Fibroblast of lung (primary cell): ENCODE measurements at regions not wholly inside any gene's neighbourhood (a gene's known extent, or its start where the extent isn't known, plus 50 kb on each side); places are given as distances from the start of the nearest gene placed in this dataset.
"Not testable (repeated sequence)": the region's sequence is repeated elsewhere in the genome, so short reads cannot be mapped to it uniquely, and the experiment has no call there.

Source experiments
- DNase-seq, 2 donors: peaks; one replicate each; pipeline versions ENCODE4 v3.0.0 to v3.0.0-alpha.2; 2010; ENCODE audit warnings: low read depth in 2 of 2
- H2AFZ ChIP-seq: 2 replicates; pipeline ENCODE4 v1.5.1; 2012; ENCODE audit warnings: low read length, control low read depth, inconsistent platforms
- H3K27ac ChIP-seq: 2 replicates; pipeline ENCODE4 v1.5.1; 2011; ENCODE audit warnings: low read length, control low read depth; ENCODE audit not compliant: insufficient read depth
- H3K27me3 ChIP-seq: 2 replicates; pipeline ENCODE4 v1.5.1; 2011; ENCODE audit warnings: mild to moderate bottlenecking, low read length; ENCODE audit not compliant: control insufficient read depth, insufficient read depth
- H3K36me3 ChIP-seq: 2 replicates; pipeline ENCODE4 v1.5.1; 2011; ENCODE audit warnings: low read length; ENCODE audit not compliant: control insufficient read depth, insufficient read depth
- H3K4me1 ChIP-seq: 2 replicates; pipeline ENCODE4 v1.5.1; 2011; ENCODE audit warnings: low read length; ENCODE audit not compliant: control insufficient read depth, insufficient read depth; ENCODE audit errors: extremely low read depth
- H3K4me2 ChIP-seq: 2 replicates; pipeline ENCODE4 v1.5.1; 2011; ENCODE audit warnings: low read length, control low read depth; ENCODE audit not compliant: insufficient read depth; ENCODE audit errors: extremely low read depth
- H3K4me3 ChIP-seq, 4 experiments: fragments of 200-600 bp in 1 of 4; sonication (generic) in 1 of 4; replicated peaks in 1 of 4; 2 replicates each; pipeline ENCODE4 v1.5.1; 2011 to 2016; ENCODE audit warnings: low read length in 4 of 4, low read depth in 3 of 4, mild to moderate bottlenecking in 3 of 4, control low read depth in 2 of 4, inconsistent platforms in 1 of 4, mixed read lengths in 1 of 4; ENCODE audit not compliant: insufficient read depth in 1 of 4; ENCODE audit errors: control extremely low read depth in 1 of 4
- H3K79me2 ChIP-seq: 2 replicates; pipeline ENCODE4 v1.5.1; 2012; ENCODE audit warnings: mild to moderate bottlenecking, low read length, inconsistent platforms; ENCODE audit not compliant: control insufficient read depth, insufficient read depth
- H3K9ac ChIP-seq: 2 replicates; pipeline ENCODE4 v1.5.1; 2011; ENCODE audit warnings: mild to moderate bottlenecking, low read length, control low read depth; ENCODE audit not compliant: insufficient read depth
- H3K9me3 ChIP-seq: 2 replicates; pipeline ENCODE4 v1.5.1; 2012; ENCODE audit warnings: low read depth, low read length; ENCODE audit not compliant: control insufficient read depth, insufficient read depth
- H4K20me1 ChIP-seq: 2 replicates; pipeline ENCODE4 v1.5.1; 2011; ENCODE audit warnings: low read length; ENCODE audit not compliant: control insufficient read depth, insufficient read depth; ENCODE audit errors: extremely low read depth
- CTCF ChIP-seq, 2 donors: IDR thresholded peaks in 1 of 2; conservative IDR thresholded peaks in 1 of 2; 1 replicate in 1 of 2; 2 replicates in 1 of 2; pipeline ENCODE4 v1.5.1; 2011 to 2012; ENCODE audit warnings: low read length in 2 of 2, control low read depth in 1 of 2, inconsistent platforms in 1 of 2, low read depth in 1 of 2, mild to moderate bottlenecking in 1 of 2
- EZH2 ChIP-seq: IDR thresholded peaks from 2 replicates; pipeline ENCODE4 v1.5.1; 2012; ENCODE audit warnings: low read length, control low read depth, mild to moderate bottlenecking; ENCODE audit errors: missing control alignments

- H3K9ac ChIP-seq = no peak overlapping the region
- no peak overlapping the region for H3K4me3 ChIP-seq
- TF ChIP-seq EZH2 = no peak
- TF ChIP-seq CTCF (conservative IDR thresholded peaks at IDR 0.05 in 1 of 2, IDR thresholded peaks at IDR 0.05 in 1 of 2; ENCODE audit: low read depth in 1 of 2, low read length in 2 of 2) = no peak
- no peaks in the 10 kb centered on the region for H3K27me3 ChIP-seq
- H2AFZ ChIP-seq = no peak overlapping the region
- H3K4me2 ChIP-seq = no peak overlapping the region
- H3K36me3 ChIP-seq = no peaks in the 10 kb centered on the region
- no peaks in the 10 kb centered on the region for H3K4me1 ChIP-seq
- H3K79me2 ChIP-seq = no peaks in the 10 kb centered on the region
- no peaks in the 10 kb centered on the region for H4K20me1 ChIP-seq
- H3K27ac ChIP-seq = no peak overlapping the region
- peak in 1 of 2 donors; percentile 0 for DNase-seq
- no peaks in the 10 kb centered on the region for H3K9me3 ChIP-seq
Measured at GRCh38 chr16:61432421-61432820, 603.8 kb downstream of the CDH8 start.

GRCh38 chr16:61421111-61421510, 615.1 kb downstream of the CDH8 start:
- H3K4me1 ChIP-seq = no peaks in the 10 kb centered on the region
- H3K9me3 ChIP-seq = no peaks in the 10 kb centered on the region
- no peak overlapping the region for H3K4me2 ChIP-seq
- no peak overlapping the region for H3K4me3 ChIP-seq
- H3K79me2 ChIP-seq = no peaks in the 10 kb centered on the region
- H3K36me3 ChIP-seq = no peaks in the 10 kb centered on the region
- no peak overlapping the region for H3K9ac ChIP-seq
- H3K27me3 ChIP-seq = no peaks in the 10 kb centered on the region
- TF ChIP-seq EZH2 = no peak
- no peak for TF ChIP-seq CTCF (conservative IDR thresholded peaks at IDR 0.05 in 1 of 2, IDR thresholded peaks at IDR 0.05 in 1 of 2; ENCODE audit: low read depth in 1 of 2, low read length in 2 of 2)
- no peak for DNase-seq
- no peak overlapping the region for H2AFZ ChIP-seq
- no peaks in the 10 kb centered on the region for H4K20me1 ChIP-seq
- no peak overlapping the region for H3K27ac ChIP-seq

GRCh38 chr16:61419791-61420190, 616.4 kb downstream of the CDH8 start:
- Histone ChIP-seq H3K9me3 (no peaks in the 10 kb centered on the region), H3K27me3 (no peaks in the 10 kb centered on the region), H3K4me2 (no peak overlapping the region), H3K27ac (no peak overlapping the region), H3K4me3 (no peak overlapping the region), H3K9ac (no peak overlapping the region), H3K4me1 (no peaks in the 10 kb centered on the region), H4K20me1 (no peaks in the 10 kb centered on the region), H3K36me3 (no peaks in the 10 kb centered on the region), H2AFZ (no peak overlapping the region), H3K79me2 (no peaks in the 10 kb centered on the region)
- no peak for TF ChIP-seq CTCF (conservative IDR thresholded peaks at IDR 0.05 in 1 of 2, IDR thresholded peaks at IDR 0.05 in 1 of 2; ENCODE audit: low read depth in 1 of 2, low read length in 2 of 2)
- TF ChIP-seq EZH2 = no peak
- no peak for DNase-seq

GRCh38 chr16:61418802-61419201, 617.4 kb downstream of the CDH8 start:
- not testable (repeated sequence) for H3K27me3 ChIP-seq, H3K79me2 ChIP-seq, H3K4me2 ChIP-seq, H3K36me3 ChIP-seq, H3K9ac ChIP-seq, H3K27ac ChIP-seq, H3K4me1 ChIP-seq, H2AFZ ChIP-seq, H3K9me3 ChIP-seq, H3K4me3 ChIP-seq, H4K20me1 ChIP-seq, DNase-seq
